ENCODE measurements at regions not wholly inside any gene's neighbourhood (a gene's known extent, or its start where the extent isn't known, plus 50 kb on each side); places are given as distances from the start of the nearest gene placed in this dataset.

DNA sequence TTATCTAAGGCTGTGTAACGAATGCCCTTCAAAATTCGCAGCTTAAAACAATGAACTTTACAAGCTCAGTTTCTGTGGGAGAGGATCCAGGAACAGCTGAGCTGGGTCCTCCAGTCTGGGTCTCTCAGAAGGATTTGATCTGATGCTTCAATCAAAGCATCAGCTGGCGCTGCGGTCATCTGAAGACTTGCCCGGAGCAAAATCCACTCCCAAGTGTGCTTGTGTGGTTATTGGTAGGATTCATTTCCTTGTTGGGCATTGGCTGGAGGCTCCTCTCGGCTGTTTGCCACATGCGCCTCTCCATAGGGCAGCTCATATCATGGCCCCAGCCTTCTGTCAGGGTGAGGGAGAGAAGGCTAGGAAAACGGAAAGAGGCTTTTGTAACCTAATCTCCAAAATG is 269.3 kb upstream of the CHD6 start:
- TF ChIP-seq GATA2 (IDR thresholded peaks at IDR 0.05; ENCODE audit: low read depth, low read length), result no peak

DNA sequence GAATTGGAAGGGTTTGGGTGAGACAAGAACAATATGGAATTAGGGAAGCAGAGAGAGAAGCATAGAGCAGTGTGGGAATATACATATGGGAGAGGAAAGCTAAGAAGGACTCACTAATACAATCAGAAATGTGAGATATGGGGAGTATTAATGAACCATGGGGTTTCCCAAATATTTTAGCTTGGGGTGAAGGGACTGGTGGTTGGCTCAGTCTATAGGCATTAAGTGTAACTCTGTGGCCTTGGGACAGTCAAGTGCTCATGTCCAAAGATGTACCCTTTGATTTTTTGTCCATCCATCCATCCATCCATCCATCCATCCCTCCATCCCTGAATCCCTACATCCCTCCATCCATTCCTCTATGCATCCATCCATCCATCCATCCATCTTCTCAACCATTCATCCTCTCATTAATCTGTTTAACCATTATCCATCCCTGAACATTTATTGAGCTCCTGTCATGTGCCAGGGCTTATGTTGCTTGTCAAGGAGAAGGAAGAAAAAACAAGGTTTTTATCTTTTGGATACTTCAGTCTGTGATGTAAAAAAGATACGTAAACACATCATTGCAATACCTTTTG is 263.4 kb upstream of the CHD6 start:
- TF ChIP-seq GATA3 (IDR thresholded peaks at IDR 0.05; ENCODE audit: low read depth, low read length) (no peak), GATA2 (IDR thresholded peaks at IDR 0.05; ENCODE audit: low read depth, low read length) (no peak)

DNA sequence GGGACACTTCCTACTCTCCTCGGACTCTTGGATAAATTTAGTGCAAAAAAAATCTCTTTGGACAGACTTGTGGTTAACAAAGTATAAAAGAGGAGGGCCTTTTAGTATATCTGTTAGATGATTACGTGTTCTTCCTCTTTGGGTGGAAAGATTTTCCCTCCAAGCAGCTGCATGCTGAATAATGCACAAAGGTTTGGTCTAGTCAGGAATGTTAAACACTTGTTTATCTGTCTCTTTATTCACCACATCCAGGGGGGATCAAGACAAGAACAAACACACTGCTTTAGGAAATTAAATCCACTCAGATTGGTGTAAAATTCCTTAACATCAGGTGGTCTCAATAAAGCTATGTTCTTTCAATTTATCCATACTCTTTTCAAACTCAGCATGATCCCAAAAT is 260.9 kb upstream of the CHD6 start:
- TF ChIP-seq GATA2 (IDR thresholded peaks at IDR 0.05; ENCODE audit: low read depth, low read length) (no peak), GATA3 (IDR thresholded peaks at IDR 0.05; ENCODE audit: low read depth, low read length) (no peak)

DNA sequence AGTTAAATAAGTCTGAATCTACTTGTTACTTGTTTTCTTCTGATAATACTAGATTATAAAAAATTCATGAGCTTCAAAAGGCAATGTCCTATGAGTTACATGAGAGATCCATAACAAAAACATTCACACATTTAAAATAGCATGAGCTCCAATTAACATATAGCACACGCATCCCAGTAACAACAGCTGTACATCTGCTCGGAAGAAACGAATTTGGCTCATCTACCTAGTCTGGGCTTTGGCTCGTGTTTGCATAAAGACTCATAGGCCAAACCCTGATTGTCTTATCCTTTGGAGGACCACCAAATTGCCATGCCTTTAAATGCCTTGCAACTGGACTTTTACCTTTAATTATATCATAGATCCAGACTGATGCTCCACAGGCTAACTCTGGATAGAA is 259.7 kb upstream of the CHD6 start:
- TF ChIP-seq GATA3 (IDR thresholded peaks at IDR 0.05; ENCODE audit: low read depth, low read length) (no peak), GATA2 (IDR thresholded peaks at IDR 0.05; ENCODE audit: low read depth, low read length) (no peak)

DNA sequence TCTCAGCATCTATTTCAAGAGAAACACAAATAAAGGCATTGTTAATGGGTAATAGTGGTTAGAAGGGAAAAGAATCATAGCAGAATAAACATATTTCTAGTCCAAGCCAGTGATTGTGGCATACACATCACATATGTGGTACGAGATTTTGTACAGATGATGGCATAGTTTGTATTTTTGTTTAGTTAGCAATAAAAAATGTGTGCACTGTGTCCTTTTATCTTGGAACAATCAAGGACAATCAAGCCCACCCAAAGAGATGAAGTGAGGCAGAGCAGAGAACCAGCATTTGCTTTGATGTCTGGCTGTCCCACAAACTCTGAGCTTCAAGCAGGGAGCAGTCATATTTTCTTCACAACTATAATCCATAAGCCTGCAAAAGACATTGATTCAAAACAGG is 256.5 kb upstream of the CHD6 start:
- TF ChIP-seq GATA3 (IDR thresholded peaks at IDR 0.05; ENCODE audit: low read depth, low read length), result no peak
- TF ChIP-seq GATA2 (IDR thresholded peaks at IDR 0.05; ENCODE audit: low read depth, low read length), result no peak

DNA sequence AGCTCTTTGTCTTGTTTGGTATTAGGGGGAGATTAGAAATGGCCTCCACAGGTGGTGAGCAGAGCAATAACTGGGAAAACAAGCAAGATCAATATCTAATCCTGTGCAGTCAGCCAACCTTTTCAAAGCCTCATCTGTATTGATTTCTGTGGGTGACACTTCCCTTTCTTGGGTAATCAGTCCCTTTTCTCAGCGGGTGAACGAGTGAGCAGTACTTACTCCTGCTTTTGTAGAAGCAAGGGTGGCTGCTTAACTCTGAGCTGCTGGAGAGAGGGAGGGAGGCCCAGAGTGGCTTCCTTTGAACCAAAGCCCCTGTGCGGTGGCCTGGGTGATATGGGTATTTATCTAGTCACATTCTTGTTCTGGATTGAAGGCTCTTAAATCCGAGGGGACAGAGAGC is 254.8 kb upstream of the CHD6 start:
- TF ChIP-seq GATA3 (IDR thresholded peaks at IDR 0.05; ENCODE audit: low read depth, low read length) (no peak), GATA2 (IDR thresholded peaks at IDR 0.05; ENCODE audit: low read depth, low read length) (no peak)

DNA sequence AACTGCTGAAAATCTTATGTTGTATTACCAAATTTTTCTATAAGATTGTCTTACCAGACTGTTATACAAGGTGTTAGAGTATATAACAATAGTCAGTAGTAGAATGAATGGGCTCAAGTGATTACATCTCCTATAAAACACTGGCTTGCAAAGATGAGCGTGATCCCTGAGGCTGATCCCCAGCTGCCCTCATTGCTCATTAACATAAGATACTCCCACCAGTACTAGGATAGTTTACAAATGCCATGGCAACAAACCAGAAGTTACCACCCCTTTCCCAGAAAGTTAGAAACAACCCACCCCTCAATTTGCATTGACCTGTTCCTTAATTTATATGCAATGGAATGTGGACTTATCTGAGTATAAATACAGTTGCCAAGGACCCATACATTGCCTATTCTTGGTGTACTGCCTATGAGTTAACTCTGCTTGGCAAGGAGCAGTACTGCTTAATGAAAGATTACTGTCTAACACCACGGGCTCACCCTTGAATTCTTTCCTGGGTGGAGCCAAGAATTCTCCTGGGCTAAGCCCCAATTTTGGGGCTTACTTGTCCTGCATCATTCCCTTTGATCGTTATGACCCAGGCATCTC is 252.8 kb upstream of the CHD6 start:
- TF ChIP-seq GATA3 (IDR thresholded peaks at IDR 0.05; ENCODE audit: low read depth, low read length) (no peak), GATA2 (IDR thresholded peaks at IDR 0.05; ENCODE audit: low read depth, low read length) (no peak)

DNA sequence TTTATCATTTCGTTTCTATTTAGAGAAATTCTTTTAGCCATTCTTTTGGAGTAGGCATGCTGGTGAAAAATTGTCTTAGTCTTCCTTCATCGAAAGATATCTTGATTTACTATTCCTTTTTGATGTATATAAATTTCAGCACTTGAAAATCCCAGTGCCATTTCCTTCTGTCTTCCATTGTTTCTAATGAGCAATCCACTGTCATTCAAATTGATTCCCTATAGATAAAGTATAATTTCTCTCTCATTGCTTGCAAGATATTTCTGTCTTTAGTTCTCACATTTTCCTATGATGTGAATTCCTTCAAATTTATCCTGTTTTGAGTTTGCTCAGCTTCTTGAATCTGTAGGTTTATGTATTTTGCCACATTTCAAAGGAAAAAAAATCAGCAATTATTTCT is 251.1 kb upstream of the CHD6 start:
- no peak for TF ChIP-seq GATA3 (IDR thresholded peaks at IDR 0.05; ENCODE audit: low read depth, low read length)

DNA sequence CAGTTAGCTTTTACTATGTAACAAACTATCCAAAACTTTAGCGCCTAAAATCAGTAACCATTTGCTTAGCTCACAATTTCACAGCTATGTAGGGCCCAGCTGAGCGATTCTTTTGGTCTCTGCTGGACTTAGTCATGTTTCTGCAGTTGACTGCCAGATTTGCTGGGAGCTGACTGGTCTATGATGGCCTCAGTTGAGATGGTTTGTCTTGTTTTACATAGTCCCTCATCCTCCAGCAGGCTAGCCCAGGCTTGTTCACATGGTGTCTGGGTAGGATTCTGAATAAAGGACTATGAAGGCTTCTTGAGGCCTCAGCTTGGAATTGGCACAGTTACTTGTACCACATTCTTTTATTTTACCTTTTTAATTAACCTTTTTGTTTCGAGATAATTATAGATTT is 247.8 kb upstream of the CHD6 start:
- TF ChIP-seq GATA3 (IDR thresholded peaks at IDR 0.05; ENCODE audit: low read depth, low read length) (no peak), GATA2 (IDR thresholded peaks at IDR 0.05; ENCODE audit: low read depth, low read length) (no peak)

DNA sequence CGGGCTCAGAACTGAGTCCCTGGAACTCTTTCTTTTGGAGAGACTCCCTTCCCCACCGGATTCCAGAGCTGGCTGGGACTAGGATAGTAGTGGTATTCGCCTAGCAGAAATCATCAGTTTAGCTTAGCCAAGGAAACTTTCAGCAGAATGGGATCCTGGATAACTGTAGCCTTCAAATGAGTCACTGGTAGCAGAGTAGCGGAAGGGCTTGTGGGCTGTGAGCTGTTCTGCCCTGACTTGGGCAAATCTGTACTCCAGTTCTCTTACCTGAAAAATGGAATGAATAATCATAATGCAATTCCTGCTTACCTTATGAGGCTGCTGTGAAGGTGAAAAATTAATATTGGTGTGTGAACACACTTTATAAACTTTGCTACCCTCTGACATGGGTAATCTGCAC is 244.3 kb upstream of the CHD6 start:
- TF ChIP-seq GATA2 (IDR thresholded peaks at IDR 0.05; ENCODE audit: low read depth, low read length), result no peak
- no peak for TF ChIP-seq GATA3 (IDR thresholded peaks at IDR 0.05; ENCODE audit: low read depth, low read length)

DNA sequence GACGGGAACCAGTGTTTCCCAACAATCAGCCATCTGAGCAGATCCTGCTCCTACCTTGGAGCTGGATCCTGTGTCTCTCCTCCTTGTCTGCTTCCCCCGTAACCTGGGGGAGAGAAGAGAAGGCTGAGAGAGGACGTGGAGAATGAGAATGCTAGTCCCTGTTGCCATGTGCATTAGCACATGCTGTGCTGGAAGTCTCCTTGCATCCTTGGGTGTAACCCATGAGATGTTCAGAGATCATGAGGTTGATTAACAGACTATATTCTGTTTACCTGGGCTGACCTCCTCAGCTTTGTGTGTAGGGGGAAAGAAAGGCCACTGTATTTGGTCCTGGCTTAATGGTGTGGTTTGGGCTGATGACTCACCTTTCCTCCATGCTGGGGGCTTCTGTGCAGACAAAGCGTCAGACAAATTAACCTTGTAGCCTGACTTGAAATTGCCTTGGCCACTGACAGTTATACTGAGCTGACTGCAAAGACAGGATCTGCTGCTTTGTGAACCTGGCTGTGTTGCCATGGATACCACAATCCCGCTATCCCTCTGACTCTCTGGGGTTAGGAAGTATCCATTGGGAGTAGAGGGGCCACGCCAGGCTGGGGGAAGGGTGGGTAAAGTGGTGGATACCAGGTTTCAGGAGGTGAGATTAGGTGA is 243.7 kb upstream of the CHD6 start:
- TF ChIP-seq GATA2 (IDR thresholded peaks at IDR 0.05; ENCODE audit: low read depth, low read length) (no peak), GATA3 (IDR thresholded peaks at IDR 0.05; ENCODE audit: low read depth, low read length) (no peak)

DNA sequence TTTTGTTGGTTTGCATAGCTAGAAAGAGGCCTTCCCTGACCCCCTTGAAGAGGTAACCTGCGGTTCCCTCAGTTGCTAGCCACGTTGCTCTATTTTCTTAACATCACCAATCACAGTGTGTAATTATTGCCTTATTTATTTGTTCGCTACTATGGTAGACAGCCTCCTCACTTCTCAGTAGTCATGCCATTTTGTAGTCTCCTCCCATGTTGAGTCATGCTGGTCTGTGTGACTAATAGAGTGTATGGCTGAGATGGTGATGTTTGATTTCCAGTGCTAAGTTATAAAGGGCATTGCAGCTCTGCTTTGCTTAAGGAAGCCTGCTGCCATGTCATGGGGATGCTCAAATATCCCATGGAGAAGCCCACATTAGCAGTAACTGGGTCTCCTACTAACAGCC is 236.6 kb upstream of the CHD6 start:
- no peak for TF ChIP-seq GATA3 (IDR thresholded peaks at IDR 0.05; ENCODE audit: low read depth, low read length)
- no peak for TF ChIP-seq GATA2 (IDR thresholded peaks at IDR 0.05; ENCODE audit: low read depth, low read length)

DNA sequence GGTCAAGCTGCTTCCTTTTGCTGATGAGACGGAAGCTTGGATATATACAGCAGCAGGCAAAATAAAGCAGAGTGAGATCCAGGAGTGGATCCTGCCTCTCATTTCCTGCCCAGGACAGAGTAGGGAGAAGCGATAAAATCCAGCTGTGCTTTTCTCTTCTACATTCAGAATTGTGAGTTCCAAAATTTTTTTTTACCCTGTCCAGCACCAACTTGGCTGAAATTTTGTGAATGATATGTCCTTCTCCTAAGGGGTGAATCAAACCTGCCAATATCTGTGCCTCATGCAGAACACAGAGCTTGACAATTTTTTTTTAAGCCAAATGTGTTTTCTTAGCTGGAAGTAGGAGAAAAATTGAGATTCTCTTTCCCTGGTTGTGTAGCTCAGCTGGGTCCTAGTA is 235.6 kb upstream of the CHD6 start:
- TF ChIP-seq GATA3 (IDR thresholded peaks at IDR 0.05; ENCODE audit: low read depth, low read length) (no peak), GATA2 (IDR thresholded peaks at IDR 0.05; ENCODE audit: low read depth, low read length) (no peak)

DNA sequence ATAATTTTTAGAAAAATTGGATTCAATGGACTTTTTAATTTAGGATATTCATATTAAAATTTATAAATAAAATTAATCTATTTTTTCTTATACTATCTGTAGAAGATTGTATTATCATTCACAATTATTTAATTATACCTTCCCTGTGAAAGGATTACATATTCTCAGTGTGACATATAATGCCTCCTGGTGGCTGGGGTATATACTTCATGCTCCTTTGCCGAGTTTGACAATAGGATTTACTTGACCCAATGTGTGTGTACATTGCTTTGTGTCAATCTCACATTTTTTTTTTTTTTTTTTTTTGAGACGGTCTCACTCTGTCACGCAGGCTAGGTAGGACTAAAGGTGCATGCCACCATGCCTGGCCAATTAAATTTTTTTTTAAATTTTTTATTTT is 230.0 kb upstream of the CHD6 start:
- TF ChIP-seq GATA3 (IDR thresholded peaks at IDR 0.05; ENCODE audit: low read depth, low read length) (no peak), GATA2 (IDR thresholded peaks at IDR 0.05; ENCODE audit: low read depth, low read length) (no peak)

DNA sequence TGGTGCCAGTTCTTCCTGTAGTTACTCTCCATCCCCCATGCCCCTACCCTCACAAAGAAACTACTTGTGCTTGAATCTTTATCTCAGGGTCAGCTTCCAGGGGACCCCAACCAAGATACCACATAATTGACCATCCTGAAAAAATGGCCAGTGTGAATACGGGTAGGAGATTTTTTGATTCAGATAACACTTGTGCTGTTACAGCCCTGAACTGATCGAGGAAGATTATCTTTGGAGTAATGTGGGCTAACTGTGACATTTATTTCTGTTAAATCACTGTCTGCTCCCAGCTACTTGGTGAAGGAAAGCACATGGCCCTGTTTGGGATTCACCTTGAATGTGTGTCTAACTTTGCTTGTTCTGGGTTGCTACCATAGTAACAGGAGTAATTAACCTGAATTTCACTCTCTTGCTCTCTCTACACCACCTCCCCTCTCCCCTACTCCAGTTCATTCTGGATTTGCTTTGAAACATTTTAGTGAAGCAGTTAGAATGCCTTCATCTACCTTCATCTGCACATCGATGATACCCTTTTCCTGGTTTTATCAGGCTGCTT is 219.6 kb upstream of the CHD6 start:
- TF ChIP-seq GATA3 (IDR thresholded peaks at IDR 0.05; ENCODE audit: low read depth, low read length), result peak; percentile 65; the same call in 1 of the 2 replicates
- peak; percentile 92 for TF ChIP-seq GATA2 (IDR thresholded peaks at IDR 0.05; ENCODE audit: low read depth, low read length)

Data from SH-SY5Y (cell line).